Activated CD4-positive, alpha-beta T cell treated with anti-CD3 and anti-CD28 coated beads, Interleukin-2, amount 10 ng/mL, durations not matched to agents 24 days and 14 days (primary cell): ENCODE measurements at regions not wholly inside any gene's neighbourhood (a gene's known extent, or its start where the extent isn't known, plus 50 kb on each side); places are given as distances from the start of the nearest gene placed in this dataset.

Source experiments
- DNase-seq: peaks from one replicate; pipeline ENCODE4 v3.0.0; 2022
- H3K27ac Mint-ChIP-seq: one replicate; pipeline ENCODE4 v1.8.0; 2022; ENCODE audit warnings: mild to moderate bottlenecking, mixed read lengths
- H3K27me3 Mint-ChIP-seq: one replicate; pipeline ENCODE4 v1.8.0; 2022; ENCODE audit warnings: mixed read lengths
- H3K36me3 Mint-ChIP-seq: one replicate; pipeline ENCODE4 v1.8.0; 2022; ENCODE audit warnings: low read depth, mild to moderate bottlenecking, mixed read lengths
- H3K4me1 Mint-ChIP-seq: one replicate; pipeline ENCODE4 v1.8.0; 2021; ENCODE audit warnings: mixed read lengths
- H3K4me3 Mint-ChIP-seq: one replicate; pipeline ENCODE4 v1.8.0; 2022; ENCODE audit warnings: mild to moderate bottlenecking, moderate library complexity, mixed read lengths
- H3K9me3 Mint-ChIP-seq: one replicate; pipeline ENCODE4 v1.8.0; 2021; ENCODE audit warnings: mixed read lengths
- intact Hi-C: fragments of 100-400 bp; cut with micrococcal nuclease; formaldehyde crosslinking; loops from one replicate; pipeline ENCODE4 v1.15.1; 2023

- H3K9me3 Mint-ChIP-seq = no peaks in the 10 kb centered on the region
- H3K4me3 Mint-ChIP-seq = no peak overlapping the region
- peak; percentile 69 for DNase-seq
- H3K27ac Mint-ChIP-seq = peak overlapping the region; percentile 49
- H3K36me3 Mint-ChIP-seq = no peaks in the 10 kb centered on the region
- peaks cover 48% of the 10 kb centered on the region for H3K4me1 Mint-ChIP-seq
- H3K27me3 Mint-ChIP-seq = no peaks in the 10 kb centered on the region
- intact Hi-C loops = no loop called here
These were observed 146.2 kb upstream of the ITGA4 start for GRCh38 chr2:181310967-181311366.

DNA sequence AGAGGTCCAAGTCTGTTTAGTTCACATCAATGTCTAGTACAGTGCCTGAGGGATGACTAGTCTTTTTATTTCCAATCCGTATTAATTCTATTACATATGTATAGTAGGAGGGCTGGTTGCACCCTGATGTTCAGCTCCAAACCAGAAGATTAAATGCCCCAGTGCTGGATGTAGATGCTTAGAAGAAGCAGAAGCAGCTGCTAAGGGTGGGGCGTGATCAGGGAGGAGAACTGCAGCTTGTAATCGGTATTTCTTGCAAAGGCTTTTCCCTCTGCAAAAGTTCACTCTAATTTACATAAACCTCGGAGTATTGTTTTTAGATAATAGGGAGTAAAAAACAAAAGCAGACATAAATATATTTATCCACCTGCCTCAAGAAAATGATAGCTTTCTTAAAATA is 145.3 kb upstream of the ITGA4 start:
- intact Hi-C loops = loop anchor here (1.0 kb wide), 3 partner anchors 8 to 206 kb away; partner anchors contain the start of gene ITGA4
- H3K27me3 Mint-ChIP-seq = no peaks in the 10 kb centered on the region
- peaks cover 41% of the 10 kb centered on the region for H3K4me1 Mint-ChIP-seq
- H3K27ac Mint-ChIP-seq = peak overlapping the region; percentile 98
- H3K36me3 Mint-ChIP-seq = no peaks in the 10 kb centered on the region
- H3K4me3 Mint-ChIP-seq = peak overlapping the region; percentile 83
- no peaks in the 10 kb centered on the region for H3K9me3 Mint-ChIP-seq
- peak; percentile 79 for DNase-seq

GRCh38 chr2:181312515-181312927 is 144.7 kb upstream of the ITGA4 start:
- Mint-ChIP-seq H3K4me3 (peak overlapping the region; percentile 83), H3K27ac (peak overlapping the region; percentile 98), H3K27me3 (no peaks in the 10 kb centered on the region), H3K9me3 (no peaks in the 10 kb centered on the region), H3K4me1 (peaks cover 40% of the 10 kb centered on the region), H3K36me3 (no peaks in the 10 kb centered on the region)
- peak; percentile 84 for DNase-seq
- intact Hi-C loops = loop anchor here (1.0 kb wide), 3 partner anchors 8 to 206 kb away; partner anchors contain the start of gene ITGA4

GRCh38 chr2:181313845-181314244 is 143.3 kb upstream of the ITGA4 start:
- peaks cover 30% of the 10 kb centered on the region for H3K4me1 Mint-ChIP-seq
- H3K36me3 Mint-ChIP-seq = no peaks in the 10 kb centered on the region
- no peaks in the 10 kb centered on the region for H3K9me3 Mint-ChIP-seq
- DNase-seq = no peak
- intact Hi-C loops = no loop called here
- H3K27ac Mint-ChIP-seq = peak overlapping the region; percentile 98
- peak overlapping the region; percentile 83 for H3K4me3 Mint-ChIP-seq
- H3K27me3 Mint-ChIP-seq = no peaks in the 10 kb centered on the region

DNA sequence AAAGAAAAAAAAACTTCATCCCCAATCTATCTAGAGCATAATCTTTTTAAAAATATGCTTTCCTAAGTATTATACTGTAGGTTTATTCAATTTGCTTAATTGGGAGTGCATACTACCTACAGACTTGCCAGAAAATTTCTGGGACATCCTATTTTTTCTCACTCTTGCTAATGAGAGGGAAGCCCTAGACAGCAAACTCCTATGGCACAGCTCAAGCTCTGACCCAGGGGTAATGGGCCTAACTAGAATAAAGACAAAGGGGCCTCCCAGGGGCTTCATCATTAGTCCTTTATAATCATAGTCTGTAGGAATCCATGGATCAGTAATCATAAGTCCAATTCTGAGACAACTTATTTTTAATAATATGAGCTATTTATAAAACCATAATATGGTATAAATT is 142.6 kb upstream of the ITGA4 start:
- DNase-seq = no peak
- no peaks in the 10 kb centered on the region for H3K9me3 Mint-ChIP-seq
- H3K4me1 Mint-ChIP-seq = peaks cover 27% of the 10 kb centered on the region
- intact Hi-C loops = no loop called here
- peak overlapping the region; percentile 83 for H3K4me3 Mint-ChIP-seq
- H3K27ac Mint-ChIP-seq = peak overlapping the region; percentile 69
- H3K27me3 Mint-ChIP-seq = no peaks in the 10 kb centered on the region
- H3K36me3 Mint-ChIP-seq = no peaks in the 10 kb centered on the region

GRCh38 chr2:181317511-181317910 is 139.7 kb upstream of the ITGA4 start:
- Mint-ChIP-seq H3K4me1 (peaks cover 24% of the 10 kb centered on the region), H3K36me3 (peaks cover 5% of the 10 kb centered on the region), H3K27ac (peak overlapping the region; percentile 17), H3K4me3 (no peak overlapping the region), H3K27me3 (no peaks in the 10 kb centered on the region), H3K9me3 (peaks cover 9% of the 10 kb centered on the region)
- intact Hi-C loops = no loop called here
- no peak for DNase-seq

GRCh38 chr2:181318504-181319280 is 138.5 kb upstream of the ITGA4 start:
- intact Hi-C loops = loop anchor here (2.0 kb wide), 1 partner anchor 30 kb away; no protein-coding TSS in a partner anchor

GRCh38 chr2:181319286-181319685 is 137.9 kb upstream of the ITGA4 start:
- Mint-ChIP-seq H3K4me3 (no peak overlapping the region), H3K27ac (no peak overlapping the region), H3K4me1 (peaks cover 14% of the 10 kb centered on the region), H3K27me3 (no peaks in the 10 kb centered on the region), H3K36me3 (peaks cover 12% of the 10 kb centered on the region), H3K9me3 (peaks cover 17% of the 10 kb centered on the region)
- intact Hi-C loops = loop anchor here (2.0 kb wide), 1 partner anchor 30 kb away; no protein-coding TSS in a partner anchor
- DNase-seq = no peak

More at GRCh38 chr2:181318504-181319280, 138.5 kb upstream of the ITGA4 start:
- H3K36me3 Mint-ChIP-seq = peaks cover 9% of the 10 kb centered on the region
- H3K9me3 Mint-ChIP-seq = peaks cover 17% of the 10 kb centered on the region
- no peak overlapping the region for H3K4me3 Mint-ChIP-seq
- H3K27me3 Mint-ChIP-seq = no peaks in the 10 kb centered on the region
- peaks cover 18% of the 10 kb centered on the region for H3K4me1 Mint-ChIP-seq
- DNase-seq = no peak
- H3K27ac Mint-ChIP-seq = no peak overlapping the region

DNA sequence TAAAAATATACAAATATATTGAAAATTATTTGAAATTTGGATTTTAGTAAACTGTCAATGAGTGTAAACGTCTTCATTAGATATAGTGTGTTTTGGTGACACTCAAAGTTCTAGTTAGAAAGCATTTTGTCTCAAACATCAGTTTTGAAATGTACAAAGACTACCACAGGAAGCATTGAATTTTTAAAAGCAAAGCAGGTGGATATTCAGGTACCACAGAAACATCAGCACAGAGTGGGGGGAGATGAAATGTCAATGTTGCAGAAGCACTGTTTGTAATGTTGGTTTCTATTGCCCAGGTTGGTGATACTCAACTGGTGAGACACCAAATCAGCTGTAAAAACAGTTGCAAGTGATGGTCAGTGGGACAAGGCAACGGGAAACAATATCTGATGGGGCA is 136.5 kb upstream of the ITGA4 start:
- H3K27me3 Mint-ChIP-seq = no peaks in the 10 kb centered on the region
- peaks cover 14% of the 10 kb centered on the region for H3K4me1 Mint-ChIP-seq
- H3K36me3 Mint-ChIP-seq = peaks cover 12% of the 10 kb centered on the region
- H3K9me3 Mint-ChIP-seq = peaks cover 17% of the 10 kb centered on the region
- no peak overlapping the region for H3K4me3 Mint-ChIP-seq
- no peak overlapping the region for H3K27ac Mint-ChIP-seq
- intact Hi-C loops = no loop called here
- DNase-seq = no peak

GRCh38 chr2:181324912-181325311 is 132.3 kb upstream of the ITGA4 start:
- Mint-ChIP-seq H3K4me1 (peaks cover 12% of the 10 kb centered on the region), H3K27ac (no peak overlapping the region), H3K27me3 (no peaks in the 10 kb centered on the region), H3K9me3 (peaks cover 25% of the 10 kb centered on the region), H3K36me3 (peaks cover 27% of the 10 kb centered on the region), H3K4me3 (no peak overlapping the region)
- intact Hi-C loops = no loop called here
- no peak for DNase-seq

DNA sequence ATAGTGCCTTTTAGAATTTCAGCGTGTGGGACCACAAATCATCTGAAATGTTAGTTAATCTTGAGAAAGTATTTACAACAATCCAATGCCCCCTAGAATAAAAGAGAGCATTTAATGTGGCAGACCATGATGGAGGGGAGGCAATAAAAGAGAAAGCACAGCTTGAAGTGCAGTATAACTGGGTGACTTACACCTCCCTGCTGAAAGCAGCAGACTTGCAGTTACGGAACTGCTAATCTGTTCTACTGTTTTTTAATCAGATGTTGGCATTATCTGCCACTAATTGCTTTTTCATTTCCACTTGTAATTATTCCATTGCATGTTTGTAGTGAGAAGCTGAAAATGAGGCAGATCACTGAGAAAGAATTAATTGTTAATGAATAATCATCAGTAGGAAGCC is 130.5 kb upstream of the ITGA4 start:
- Mint-ChIP-seq H3K27me3 (no peaks in the 10 kb centered on the region), H3K9me3 (peaks cover 25% of the 10 kb centered on the region), H3K27ac (no peak overlapping the region), H3K36me3 (peaks cover 26% of the 10 kb centered on the region), H3K4me3 (no peak overlapping the region), H3K4me1 (peaks cover 7% of the 10 kb centered on the region)
- intact Hi-C loops = no loop called here
- DNase-seq = no peak

- no peak overlapping the region for H3K27ac Mint-ChIP-seq
- no peak for DNase-seq
- peaks cover 11% of the 10 kb centered on the region for H3K4me1 Mint-ChIP-seq
- no peaks in the 10 kb centered on the region for H3K27me3 Mint-ChIP-seq
- no peak overlapping the region for H3K4me3 Mint-ChIP-seq
- H3K36me3 Mint-ChIP-seq = peaks cover 16% of the 10 kb centered on the region
- peaks cover 13% of the 10 kb centered on the region for H3K9me3 Mint-ChIP-seq
- intact Hi-C loops = no loop called here
These were observed 126.9 kb upstream of the ITGA4 start for GRCh38 chr2:181330286-181330685.

DNA sequence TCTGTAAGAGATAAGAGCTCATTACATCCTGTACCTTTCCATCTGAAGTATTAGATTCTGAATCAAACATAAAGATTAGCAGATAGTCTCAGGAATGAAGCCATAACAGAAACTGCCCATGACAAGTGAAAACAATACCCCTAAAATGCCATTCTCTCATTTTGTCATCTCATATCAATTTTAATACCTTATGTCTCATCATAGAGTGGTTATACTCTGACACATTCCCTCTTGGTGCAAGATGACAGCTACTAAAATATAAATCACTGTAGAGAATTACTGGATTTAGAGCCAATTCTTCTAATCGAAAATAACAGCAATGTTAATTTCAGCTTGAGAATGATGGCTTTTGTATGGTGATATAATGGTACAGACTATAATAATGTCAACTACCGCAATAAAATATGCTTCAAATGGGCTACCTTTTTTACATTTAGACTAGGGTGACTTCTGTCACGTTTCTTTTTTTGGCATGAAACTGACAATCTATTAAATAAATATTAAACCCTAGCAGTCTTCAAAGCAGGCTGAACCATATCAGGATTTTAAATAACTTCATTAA is 125.1 kb upstream of the ITGA4 start:
- intact Hi-C loops = no loop called here
- no peak overlapping the region for H3K4me3 Mint-ChIP-seq
- DNase-seq = no peak
- peaks cover 18% of the 10 kb centered on the region for H3K36me3 Mint-ChIP-seq
- peaks cover 13% of the 10 kb centered on the region for H3K9me3 Mint-ChIP-seq
- H3K27ac Mint-ChIP-seq = no peak overlapping the region
- H3K4me1 Mint-ChIP-seq = peaks cover 6% of the 10 kb centered on the region
- no peaks in the 10 kb centered on the region for H3K27me3 Mint-ChIP-seq

- Mint-ChIP-seq H3K4me1 (peaks cover 6% of the 10 kb centered on the region), H3K9me3 (peaks cover 20% of the 10 kb centered on the region), H3K27me3 (no peaks in the 10 kb centered on the region), H3K27ac (peak overlapping the region; percentile 10), H3K36me3 (peaks cover 16% of the 10 kb centered on the region), H3K4me3 (no peak overlapping the region)
- DNase-seq = no peak
- intact Hi-C loops = no loop called here
These were observed 122.9 kb upstream of the ITGA4 start for GRCh38 chr2:181334158-181334826.
